ENCODE measurements at regions not wholly inside any gene's neighbourhood (a gene's known extent, or its start where the extent isn't known, plus 50 kb on each side); places are given as distances from the start of the nearest gene placed in this dataset.
A peak's percentile ranks its signal among the peaks of the same experiment; 100 is the strongest.
"Not testable (repeated sequence)": the region's sequence is repeated elsewhere in the genome, so short reads cannot be mapped to it uniquely, and the experiment has no call there.

- not testable (repeated sequence) for DNase-seq
These were observed 54.7 kb downstream of the PROP1 start for GRCh38 chr5:177941386-177941785.

DNA sequence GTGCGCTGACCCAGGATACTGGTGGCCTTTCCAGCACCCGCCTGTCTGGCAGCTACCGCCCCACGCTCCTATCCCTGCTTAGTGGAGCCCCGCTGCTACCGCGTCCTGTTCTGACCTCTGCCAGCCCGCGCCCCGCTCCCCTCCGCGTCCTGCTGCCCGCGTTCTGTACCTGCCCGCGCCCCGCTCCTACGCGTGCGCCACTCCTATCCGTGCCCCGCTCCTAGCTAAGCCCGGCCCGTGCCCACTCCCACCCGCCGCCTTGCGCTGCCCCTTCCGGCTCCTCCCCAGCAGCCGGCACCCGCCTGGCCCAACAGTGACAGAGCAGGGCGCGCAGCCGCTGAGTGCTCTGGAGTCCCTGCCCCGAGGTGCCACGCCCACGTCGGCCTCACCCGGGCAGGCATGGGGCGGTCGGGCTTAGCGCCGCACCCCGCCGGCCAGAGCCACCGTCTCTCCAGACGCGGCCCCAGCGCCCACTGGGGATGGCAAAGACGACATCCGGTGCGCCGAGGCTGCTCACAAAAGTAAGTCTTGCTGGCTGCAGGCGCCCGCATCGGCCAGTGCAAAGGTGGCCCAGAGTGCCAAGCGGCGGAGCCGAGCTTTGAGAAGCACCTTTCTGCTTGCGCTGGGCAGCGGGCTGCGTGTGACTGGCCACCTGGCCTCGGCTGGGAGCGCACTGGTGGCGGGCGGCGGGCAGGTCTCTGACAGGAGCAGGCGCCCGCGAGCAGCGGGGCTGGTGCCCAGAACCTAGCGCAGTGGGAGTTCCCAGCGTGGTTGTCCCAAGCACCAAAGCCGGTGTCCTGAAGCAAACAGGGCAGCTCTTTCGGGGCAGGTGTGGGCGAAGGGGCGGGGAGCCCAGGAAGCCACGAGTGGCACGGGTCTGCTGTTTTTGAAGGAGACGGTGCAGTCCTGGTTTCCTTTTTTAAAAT, 56.5 kb downstream of the PROP1 start:
- DNase-seq, result peak; percentile 37

DNA sequence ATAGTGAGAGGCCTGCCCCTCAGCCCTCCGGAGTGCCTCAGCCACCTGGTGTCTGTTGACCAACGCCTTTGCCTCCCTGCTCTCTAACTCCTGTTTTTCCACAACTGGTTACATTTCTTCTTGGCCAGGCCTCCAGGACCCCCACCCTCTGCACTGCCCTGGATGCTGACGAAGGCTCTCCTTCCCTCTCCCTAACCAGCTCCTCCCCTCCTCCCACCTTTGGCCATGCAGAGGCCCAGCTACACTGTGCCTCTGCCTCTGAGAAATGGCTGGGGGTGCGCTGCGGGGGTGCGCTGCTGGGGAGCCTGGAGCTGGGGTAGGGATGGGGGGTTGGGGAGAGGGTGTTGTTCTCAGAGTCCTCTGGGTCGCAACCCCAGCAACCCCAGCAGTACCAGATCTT, 57.3 kb downstream of the PROP1 start:
- not testable (repeated sequence) for DNase-seq

GRCh38 chr5:177934233-177934632, 61.8 kb downstream of the PROP1 start:
- not testable (repeated sequence) for DNase-seq

DNA sequence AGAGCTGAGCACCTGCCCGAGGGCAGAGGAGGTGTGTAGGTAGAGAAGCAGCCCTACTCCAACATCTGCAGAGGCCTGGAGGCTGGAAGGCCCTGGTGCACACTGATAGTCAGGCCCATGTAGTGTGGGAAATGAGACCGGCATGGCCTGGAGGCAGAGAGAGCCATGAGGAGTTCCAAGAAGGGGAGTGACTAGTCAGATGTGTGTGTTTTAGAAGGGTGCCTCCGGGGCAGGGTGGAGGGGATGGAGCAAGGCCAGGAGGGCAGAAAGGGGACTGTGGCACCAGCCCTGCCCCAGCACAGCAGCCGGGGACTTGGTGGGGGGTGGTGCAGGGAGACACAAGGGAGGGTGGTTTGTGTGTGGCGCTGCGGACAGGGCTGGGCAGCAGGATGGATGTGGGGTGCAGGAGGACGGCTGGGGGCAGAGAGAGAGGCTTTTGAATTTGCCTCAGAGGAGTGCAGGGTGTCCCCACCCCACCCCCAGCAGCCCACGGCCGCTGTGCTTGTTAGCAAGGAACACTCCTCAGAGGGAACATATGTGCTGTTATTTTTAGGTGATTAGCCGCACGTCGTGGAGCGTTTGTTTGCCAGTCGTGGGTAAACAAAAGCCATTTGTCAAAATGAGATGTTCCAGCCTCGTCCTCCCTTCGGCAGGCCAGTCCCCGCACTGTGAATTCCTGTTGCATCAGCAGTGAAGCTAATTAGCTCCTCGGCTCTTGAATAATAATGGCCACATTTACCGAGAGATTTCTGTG, 65.6 kb downstream of the PROP1 start:
- not testable (repeated sequence) for DNase-seq

GRCh38 chr5:177929618-177930017, 66.4 kb downstream of the PROP1 start:
- DNase-seq, result not testable (repeated sequence)

GRCh38 chr5:177927500-177927899, 68.5 kb downstream of the PROP1 start:
- DNase-seq, result not testable (repeated sequence)

DNA sequence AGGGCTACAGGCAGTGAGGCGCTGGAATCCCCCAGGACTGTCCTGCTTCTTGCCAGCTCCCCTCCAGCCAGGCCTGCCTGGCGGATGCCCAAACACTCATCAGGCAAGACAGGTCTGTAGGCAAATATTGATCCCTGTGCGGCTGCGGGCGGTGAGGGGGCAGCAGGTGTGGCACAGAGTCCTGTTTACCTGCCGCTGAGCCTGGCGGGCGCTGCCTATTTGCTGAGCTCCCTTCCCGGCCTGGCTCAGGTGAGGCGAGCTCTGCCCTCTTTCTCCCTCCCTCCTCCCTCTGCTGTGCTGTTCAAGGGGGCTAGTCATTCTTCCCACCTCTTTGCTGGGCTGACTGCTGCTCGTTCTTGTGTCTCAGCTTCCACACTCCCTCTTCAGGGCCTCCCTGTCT, 71.5 kb downstream of the PROP1 start:
- DNase-seq, result not testable (repeated sequence)

- DNase-seq, result not testable (repeated sequence)
These were observed 72.2 kb downstream of the PROP1 start for GRCh38 chr5:177923837-177924236.

- DNase-seq, result not testable (repeated sequence)
These were observed 72.9 kb downstream of the PROP1 start for GRCh38 chr5:177923189-177923588.

DNA sequence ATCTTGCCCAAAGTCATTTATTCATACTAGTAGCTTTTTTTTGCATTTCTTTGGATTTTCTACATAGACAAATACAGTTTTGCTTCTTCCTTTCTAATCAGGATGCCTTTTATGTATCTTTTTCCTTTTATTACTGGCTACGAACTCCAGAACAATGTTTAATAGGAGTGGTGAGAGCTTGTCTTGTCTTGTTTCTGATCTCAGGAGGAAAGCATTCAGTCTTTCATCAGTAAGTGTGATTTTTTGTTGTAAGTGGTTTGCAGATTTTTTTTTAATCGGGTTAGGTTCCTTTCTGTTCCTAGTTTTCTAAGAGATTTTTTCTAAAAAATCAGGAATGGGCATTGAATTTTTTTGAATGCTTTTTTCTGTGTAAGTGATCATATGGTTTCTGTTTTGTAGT, 86.8 kb downstream of the PROP1 start:
- DNase-seq, result not testable (repeated sequence)

DNA sequence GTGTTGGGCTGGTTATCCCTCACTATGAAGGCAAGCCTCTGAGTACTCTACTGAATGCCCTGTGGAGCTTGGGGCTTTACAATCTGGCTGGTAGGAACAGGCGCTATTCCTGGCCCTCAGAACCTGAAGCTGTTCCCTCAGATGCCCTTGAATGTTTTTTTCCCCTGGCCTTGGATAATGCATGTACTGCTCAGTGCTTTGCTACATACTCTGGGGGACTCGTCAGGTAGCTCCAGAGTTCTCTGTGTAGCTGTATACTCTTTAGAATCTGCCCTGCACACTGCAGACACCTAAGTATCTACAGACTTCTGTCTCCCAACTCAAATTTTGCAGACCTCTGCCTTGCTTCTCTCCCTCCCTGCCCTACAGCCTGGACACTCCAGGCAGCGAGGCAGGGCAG, 93.2 kb downstream of the PROP1 start:
- not testable (repeated sequence) for DNase-seq

- DNase-seq, result not testable (repeated sequence)
These were observed 96.0 kb downstream of the PROP1 start for GRCh38 chr5:177900066-177900465.

GRCh38 chr5:177894681-177895453, 101.2 kb downstream of the PROP1 start:
- DNase-seq, result not testable (repeated sequence)

DNA sequence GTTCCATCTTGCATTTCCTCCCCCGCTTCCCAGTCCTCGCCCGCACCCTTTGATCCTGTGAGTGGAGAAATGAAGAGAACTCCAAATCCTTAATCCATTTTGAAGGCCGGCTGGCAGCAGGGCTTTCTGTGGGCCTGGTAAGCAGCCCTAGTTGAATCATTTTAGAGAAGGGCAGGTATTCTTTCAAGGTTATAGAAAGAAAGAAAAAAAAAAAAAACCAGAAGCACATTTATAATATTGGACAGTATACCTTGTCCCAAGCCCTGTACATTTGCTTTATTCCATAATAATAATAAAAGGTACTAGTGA, 103.7 kb downstream of the PROP1 start:
- DNase-seq, result not testable (repeated sequence)

DNA sequence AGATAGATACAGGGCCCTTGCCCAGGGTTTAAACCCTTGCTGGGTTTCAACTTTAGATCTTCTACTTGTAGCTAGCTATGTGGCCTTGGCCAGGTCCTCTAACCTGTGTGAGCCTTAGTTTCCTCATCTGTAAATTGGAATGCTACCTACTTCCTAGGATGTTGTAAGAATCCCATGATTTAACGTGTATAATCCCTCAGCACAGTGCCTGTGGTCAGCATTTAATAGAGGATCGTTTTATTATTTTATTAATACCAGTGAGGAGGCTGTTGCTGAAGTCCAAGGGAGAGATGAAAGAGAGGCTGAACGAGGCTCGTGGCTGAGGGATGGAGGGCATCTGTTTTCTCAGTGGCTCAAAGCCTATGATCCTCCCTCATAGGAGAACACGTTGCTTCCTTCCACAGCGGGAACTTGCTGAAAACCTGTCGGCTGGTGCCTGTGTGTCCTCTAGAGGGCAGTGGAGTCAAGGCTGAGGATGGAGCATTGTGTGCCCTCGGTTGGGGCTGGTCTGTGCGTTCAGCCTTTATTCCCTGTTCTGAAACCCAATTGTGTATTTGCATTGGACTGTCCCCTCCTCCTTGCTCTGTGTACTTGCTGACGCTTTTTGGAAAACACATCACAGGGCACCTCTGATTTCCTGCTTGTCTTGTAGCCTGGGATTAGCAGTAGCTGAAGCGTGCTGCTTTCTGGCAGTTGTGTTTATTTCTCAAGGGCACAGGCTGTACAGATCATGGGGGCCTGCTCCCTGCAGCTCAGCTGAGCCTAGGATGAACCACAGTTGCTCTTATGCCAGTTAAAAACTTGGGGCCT, 104.3 kb downstream of the PROP1 start:
- not testable (repeated sequence) for DNase-seq

DNA sequence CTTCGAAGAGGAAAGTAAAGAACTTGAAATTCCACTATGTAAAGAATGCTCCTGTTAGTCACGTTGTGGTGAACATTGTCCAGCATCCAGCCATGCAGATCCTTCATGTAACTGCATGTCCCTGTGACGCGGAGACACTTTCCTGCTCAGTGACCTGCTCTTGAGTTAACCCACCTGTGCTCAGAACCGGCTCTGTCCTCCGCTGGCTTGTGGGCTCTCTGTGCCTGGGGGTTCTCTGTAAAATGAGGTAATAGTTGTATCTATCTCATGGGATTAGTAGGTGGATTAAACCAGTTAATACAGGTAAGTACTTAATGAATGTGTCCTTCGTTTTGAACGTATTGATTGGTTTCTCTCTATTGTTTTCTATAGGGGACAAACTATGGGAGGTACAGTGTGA, 100.6 kb upstream of the FAM153A start:
- DNase-seq, result not testable (repeated sequence)

GRCh38 chr5:177875900-177876238, 93.2 kb upstream of the FAM153A start:
- not testable (repeated sequence) for DNase-seq

- DNase-seq, result not testable (repeated sequence)
These were observed 92.6 kb upstream of the FAM153A start for GRCh38 chr5:177875013-177875899.

DNA sequence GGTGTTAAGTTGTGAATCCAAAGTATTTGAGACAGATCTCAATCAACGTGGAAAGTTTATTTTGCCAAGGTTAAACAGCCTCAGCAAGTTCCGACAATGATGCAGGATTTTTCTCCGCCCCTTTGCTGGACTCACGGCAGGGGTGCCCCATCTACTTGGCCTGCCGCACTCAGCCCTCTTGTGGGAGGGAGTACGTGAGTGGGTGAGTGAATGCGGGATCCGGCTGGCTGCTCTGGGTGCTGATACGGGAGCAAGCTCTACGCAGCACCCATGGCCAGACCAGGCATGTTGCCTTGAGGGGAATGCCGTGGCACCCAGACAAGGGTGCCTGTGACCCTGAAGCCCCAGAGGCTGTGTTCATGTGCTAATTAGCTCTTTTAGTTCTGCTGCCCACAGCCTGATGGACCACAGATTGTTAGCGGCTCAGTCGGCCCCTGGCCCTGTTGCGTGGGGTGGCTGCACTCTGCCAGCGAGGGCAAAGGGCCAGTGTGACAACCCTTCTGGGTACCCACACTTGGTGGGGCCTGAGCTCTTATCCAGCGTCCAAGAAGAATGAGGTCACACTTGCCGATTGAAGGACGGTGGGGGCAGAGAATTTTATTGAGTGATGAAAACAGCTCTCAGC, 81.2 kb upstream of the FAM153A start:
- DNase-seq, result not testable (repeated sequence)

Measured in NCI-H2029 (cell line).